ENCODE measurements at regions not wholly inside any gene's neighbourhood (a gene's known extent, or its start where the extent isn't known, plus 50 kb on each side); places are given as distances from the start of the nearest gene placed in this dataset.

- TF ChIP-seq CTCF (IDR thresholded peaks at IDR 0.05): no peak
- no peak for TF ChIP-seq POLR2A (IDR thresholded peaks at IDR 0.05)
Observed at GRCh38 chr10:30694518-30695228, 65.1 kb upstream of the LYZL2 start.

Measured in Peyer's patch (tissue), 4 donors.